ENCODE measurements at regions not wholly inside any gene's neighbourhood (a gene's known extent, or its start where the extent isn't known, plus 50 kb on each side); places are given as distances from the start of the nearest gene placed in this dataset.

DNA sequence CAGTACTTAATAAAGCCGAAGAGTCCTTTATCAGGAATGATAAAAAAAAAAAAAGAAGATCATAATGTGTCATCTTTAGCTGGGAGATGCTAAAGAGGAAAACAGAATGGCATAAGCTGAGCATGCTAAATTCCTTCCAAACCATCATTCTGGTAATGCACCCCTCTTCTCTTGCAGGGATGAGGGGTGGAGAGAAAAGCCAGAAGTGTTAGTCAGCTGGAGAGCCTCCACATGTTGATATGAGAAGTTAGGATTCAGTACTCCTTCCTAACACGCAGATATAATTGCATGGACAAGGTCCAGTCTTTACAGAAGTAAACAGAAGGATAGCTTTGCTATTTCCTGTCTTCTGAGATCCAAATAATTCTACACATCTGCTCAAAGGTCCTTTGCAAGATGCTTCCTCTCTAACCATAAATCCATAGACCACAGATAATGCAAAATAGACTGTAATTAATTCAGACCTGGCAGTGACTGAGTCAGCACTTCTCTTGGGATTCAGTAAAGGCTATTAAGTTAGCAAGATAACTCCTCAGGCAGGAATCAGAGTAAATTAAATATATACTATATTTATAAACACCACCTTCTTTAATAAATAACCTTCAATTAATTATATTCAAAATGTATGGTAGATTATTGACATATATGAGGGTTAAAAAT lies 930.0 kb upstream of the KLHL29 start:
- TF ChIP-seq, protein P1, sequence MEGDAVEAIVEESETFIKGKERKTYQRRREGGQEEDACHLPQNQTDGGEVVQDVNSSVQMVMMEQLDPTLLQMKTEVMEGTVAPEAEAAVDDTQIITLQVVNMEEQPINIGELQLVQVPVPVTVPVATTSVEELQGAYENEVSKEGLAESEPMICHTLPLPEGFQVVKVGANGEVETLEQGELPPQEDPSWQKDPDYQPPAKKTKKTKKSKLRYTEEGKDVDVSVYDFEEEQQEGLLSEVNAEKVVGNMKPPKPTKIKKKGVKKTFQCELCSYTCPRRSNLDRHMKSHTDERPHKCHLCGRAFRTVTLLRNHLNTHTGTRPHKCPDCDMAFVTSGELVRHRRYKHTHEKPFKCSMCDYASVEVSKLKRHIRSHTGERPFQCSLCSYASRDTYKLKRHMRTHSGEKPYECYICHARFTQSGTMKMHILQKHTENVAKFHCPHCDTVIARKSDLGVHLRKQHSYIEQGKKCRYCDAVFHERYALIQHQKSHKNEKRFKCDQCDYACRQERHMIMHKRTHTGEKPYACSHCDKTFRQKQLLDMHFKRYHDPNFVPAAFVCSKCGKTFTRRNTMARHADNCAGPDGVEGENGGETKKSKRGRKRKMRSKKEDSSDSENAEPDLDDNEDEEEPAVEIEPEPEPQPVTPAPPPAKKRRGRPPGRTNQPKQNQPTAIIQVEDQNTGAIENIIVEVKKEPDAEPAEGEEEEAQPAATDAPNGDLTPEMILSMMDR (conservative IDR thresholded peaks at IDR 0.05): no peak
- no peak for TF ChIP-seq ZFX (IDR thresholded peaks at IDR 0.05)

Measured in C4-2B (cell line).